Mesendoderm (in vitro differentiated cells): ENCODE measurements at regions not wholly inside any gene's neighbourhood (a gene's known extent, or its start where the extent isn't known, plus 50 kb on each side); places are given as distances from the start of the nearest gene placed in this dataset.

ENCODE experiments used
- DNase-seq: peaks from one replicate; pipeline ENCODE4 v3.0.0; 2013
- H2AK5ac ChIP-seq: 2 replicates; pipeline ENCODE4 v1.6.1; 2013; ENCODE audit warnings: low read length, inconsistent platforms
- H2BK120ac ChIP-seq: 2 replicates; pipeline ENCODE4 v1.6.1; 2013; ENCODE audit warnings: low read depth, mild to moderate bottlenecking, low read length, moderate library complexity, mixed read lengths
- H2BK15ac ChIP-seq: replicated peaks from 2 replicates; pipeline ENCODE4 v1.6.1; 2013; ENCODE audit warnings: low read depth, mild to moderate bottlenecking, moderate library complexity
- H2BK5ac ChIP-seq: 2 replicates; pipeline ENCODE4 v1.6.1; 2013; ENCODE audit warnings: low read length, inconsistent platforms
- H3K18ac ChIP-seq: 2 replicates; pipeline ENCODE4 v1.6.1; 2013; ENCODE audit warnings: mild to moderate bottlenecking, low read length, mixed read lengths
- H3K23ac ChIP-seq: one replicate; pipeline ENCODE4 v1.6.1; 2013; ENCODE audit warnings: low read length
- H3K27ac ChIP-seq: 2 replicates; pipeline ENCODE4 v1.5.1; 2013; ENCODE audit warnings: low read depth, mild to moderate bottlenecking, inconsistent platforms, low read length, moderate library complexity
- H3K27me3 ChIP-seq: 2 replicates; pipeline ENCODE4 v1.6.1; 2013; ENCODE audit warnings: low read length, control low read depth, mild to moderate bottlenecking, inconsistent platforms; ENCODE audit not compliant: insufficient read depth, poor library complexity
- H3K36me3 ChIP-seq: 2 replicates; pipeline ENCODE4 v1.6.1; 2013; ENCODE audit warnings: low read length, inconsistent platforms; ENCODE audit not compliant: control insufficient read depth, insufficient read depth
- H3K4ac ChIP-seq: one replicate; pipeline ENCODE4 v1.6.1; 2013; ENCODE audit warnings: low read depth, mild to moderate bottlenecking, low read length, moderate library complexity
- H3K4me1 ChIP-seq: 2 replicates; pipeline ENCODE4 v1.6.1; 2013; ENCODE audit warnings: low read depth, low read length, inconsistent platforms; ENCODE audit not compliant: control insufficient read depth
- H3K4me2 ChIP-seq: 2 replicates; pipeline ENCODE4 v1.6.1; 2013; ENCODE audit warnings: low read length
- H3K4me3 ChIP-seq: 2 replicates; pipeline ENCODE4 v1.5.1; 2013; ENCODE audit warnings: mild to moderate bottlenecking, low read length
- H3K56ac ChIP-seq: one replicate; pipeline ENCODE4 v1.6.1; 2013; ENCODE audit warnings: low read length
- H3K79me1 ChIP-seq: 2 replicates; pipeline ENCODE4 v1.6.1; 2013; ENCODE audit warnings: low read length, inconsistent platforms
- H3K79me2 ChIP-seq: 2 replicates; pipeline ENCODE4 v1.6.1; 2013; ENCODE audit warnings: mild to moderate bottlenecking, low read length; ENCODE audit not compliant: control insufficient read depth, insufficient read depth
- H3K9ac ChIP-seq: 2 replicates; pipeline ENCODE4 v1.6.1; 2013; ENCODE audit warnings: low read length, inconsistent platforms
- H4K5ac ChIP-seq: one replicate; pipeline ENCODE4 v1.6.1; 2013; ENCODE audit warnings: low read length
- H4K8ac ChIP-seq: one replicate; pipeline ENCODE4 v1.6.1; 2013; ENCODE audit warnings: low read depth, mild to moderate bottlenecking, control low read depth, low read length, moderate library complexity
- WGBS: extraction: QIAGEN DNeasy Blood & Tissue Kit; methylation state at CpG from one replicate; pipeline ENCODE4 v1.1.7; 2013; ENCODE audit warnings: low lambda C conversion rate, missing lambda C conversion rate; ENCODE audit not compliant: insufficient coverage; ENCODE audit errors: extremely low coverage; 5-methylcytosine and 5-hydroxymethylcytosine counted together

GRCh38 chr1:29635501-29636263 is 399.4 kb downstream of the PTPRU start:
- H3K4me2 ChIP-seq = no peak overlapping the region
- H3K9ac ChIP-seq = no peak overlapping the region
- H3K4ac ChIP-seq = no peak overlapping the region
- H3K23ac ChIP-seq = no peak overlapping the region
- H3K4me1 ChIP-seq = no peaks in the 10 kb centered on the region
- H4K5ac ChIP-seq = no peak overlapping the region
- H3K4me3 ChIP-seq = no peak overlapping the region
- H3K18ac ChIP-seq = no peak overlapping the region
- no peaks in the 10 kb centered on the region for H3K36me3 ChIP-seq
- no peak overlapping the region for H2BK15ac ChIP-seq
- H3K56ac ChIP-seq = no peak overlapping the region
- WGBS = no CpG with 5 or more reads among the region's 10 CpGs
- H2AK5ac ChIP-seq = no peak overlapping the region
- no peaks in the 10 kb centered on the region for H3K79me1 ChIP-seq
- H3K79me2 ChIP-seq = no peaks in the 10 kb centered on the region
- H2BK5ac ChIP-seq = no peak overlapping the region
- no peak overlapping the region for H3K27ac ChIP-seq
- no peaks in the 10 kb centered on the region for H3K27me3 ChIP-seq
- H4K8ac ChIP-seq = no peak overlapping the region
- H2BK120ac ChIP-seq = no peak overlapping the region
- no peak for DNase-seq

DNA sequence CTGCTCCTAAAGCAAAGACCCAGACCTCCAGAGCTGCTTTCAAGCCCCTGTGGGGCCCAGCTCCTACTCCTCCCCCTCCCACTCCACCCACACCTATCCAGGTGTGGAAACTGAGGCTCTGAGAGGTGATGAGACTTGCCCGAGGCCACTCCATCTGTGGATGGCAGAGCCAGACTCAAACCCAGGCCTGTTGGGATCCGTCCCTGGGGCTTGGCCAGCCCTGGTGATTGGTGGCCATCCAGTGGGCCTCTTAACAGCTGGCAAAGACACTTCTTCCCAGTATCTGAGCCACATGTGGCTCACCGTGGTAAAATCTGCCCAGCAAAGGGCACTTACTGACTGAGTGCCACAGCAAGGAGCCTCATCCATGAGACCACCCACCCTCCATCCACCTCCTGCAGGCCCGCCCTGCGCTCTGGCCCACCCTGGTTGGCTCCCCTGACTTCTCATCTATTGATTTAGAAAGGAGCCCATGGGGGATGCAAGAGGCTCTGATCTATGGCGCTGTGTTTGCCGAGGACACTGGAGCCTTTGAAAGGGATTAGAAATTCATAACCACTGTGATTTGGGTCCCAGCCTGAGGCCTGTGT is 398.5 kb downstream of the PTPRU start:
- Histone ChIP-seq H3K56ac (no peak overlapping the region), H3K9ac (no peak overlapping the region), H3K36me3 (no peaks in the 10 kb centered on the region), H3K4me1 (no peaks in the 10 kb centered on the region), H3K79me2 (no peaks in the 10 kb centered on the region), H3K79me1 (no peaks in the 10 kb centered on the region), H2BK120ac (no peak overlapping the region), H4K5ac (no peak overlapping the region), H3K27me3 (no peaks in the 10 kb centered on the region), H2BK5ac (no peak overlapping the region), H3K18ac (no peak overlapping the region), H2BK15ac (no peak overlapping the region), H3K4me3 (no peak overlapping the region), H3K4ac (no peak overlapping the region), H2AK5ac (no peak overlapping the region), H3K23ac (no peak overlapping the region), H3K27ac (no peak overlapping the region), H3K4me2 (no peak overlapping the region), H4K8ac (no peak overlapping the region)
- DNase-seq = no peak
- no CpG with 5 or more reads among the region's 7 CpGs for WGBS

GRCh38 chr1:29634324-29634723 is 398.0 kb downstream of the PTPRU start:
- Histone ChIP-seq H3K18ac (no peak overlapping the region), H3K9ac (no peak overlapping the region), H3K23ac (no peak overlapping the region), H4K8ac (no peak overlapping the region), H3K27ac (no peak overlapping the region), H3K4ac (no peak overlapping the region), H3K36me3 (no peaks in the 10 kb centered on the region), H3K4me2 (no peak overlapping the region), H2BK15ac (no peak overlapping the region), H4K5ac (no peak overlapping the region), H3K4me1 (no peaks in the 10 kb centered on the region), H3K27me3 (no peaks in the 10 kb centered on the region), H3K79me1 (no peaks in the 10 kb centered on the region), H2BK120ac (no peak overlapping the region), H3K79me2 (no peaks in the 10 kb centered on the region), H2AK5ac (no peak overlapping the region), H3K4me3 (no peak overlapping the region), H2BK5ac (no peak overlapping the region), H3K56ac (no peak overlapping the region)
- no CpG with 5 or more reads among the region's 5 CpGs for WGBS
- no peak for DNase-seq

DNA sequence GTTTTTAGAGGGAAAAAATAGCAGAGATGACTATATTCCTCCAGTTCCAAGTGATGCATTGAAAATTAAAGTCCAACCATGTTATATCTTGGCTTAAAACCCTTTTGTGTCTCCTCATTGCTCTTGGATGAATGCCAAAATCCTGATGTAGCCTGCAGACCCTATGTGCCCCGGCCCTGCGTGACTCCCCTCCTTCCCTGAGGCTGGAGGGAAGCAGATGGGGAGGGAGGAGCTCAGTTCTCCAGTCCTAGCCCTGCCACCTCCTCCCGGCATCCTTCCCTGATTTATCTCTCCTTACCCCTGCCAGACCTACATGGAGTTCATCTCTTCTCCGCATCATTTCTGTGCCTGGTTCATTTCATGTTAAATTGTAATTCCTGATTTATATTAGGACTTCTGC is 397.4 kb downstream of the PTPRU start:
- no peaks in the 10 kb centered on the region for H3K79me2 ChIP-seq
- no peak overlapping the region for H2BK5ac ChIP-seq
- no peak for DNase-seq
- no peaks in the 10 kb centered on the region for H3K79me1 ChIP-seq
- no peak overlapping the region for H3K23ac ChIP-seq
- H3K4me1 ChIP-seq = no peaks in the 10 kb centered on the region
- H3K4me2 ChIP-seq = no peak overlapping the region
- H3K56ac ChIP-seq = no peak overlapping the region
- H3K27ac ChIP-seq = no peak overlapping the region
- no peak overlapping the region for H2BK15ac ChIP-seq
- WGBS = no CpG with 5 or more reads among the region's 4 CpGs
- no peak overlapping the region for H3K9ac ChIP-seq
- no peak overlapping the region for H4K8ac ChIP-seq
- H3K18ac ChIP-seq = no peak overlapping the region
- H3K4ac ChIP-seq = no peak overlapping the region
- H3K36me3 ChIP-seq = no peaks in the 10 kb centered on the region
- H2BK120ac ChIP-seq = no peak overlapping the region
- H3K27me3 ChIP-seq = no peaks in the 10 kb centered on the region
- H4K5ac ChIP-seq = no peak overlapping the region
- H3K4me3 ChIP-seq = no peak overlapping the region
- no peak overlapping the region for H2AK5ac ChIP-seq

GRCh38 chr1:29632806-29633615 is 396.7 kb downstream of the PTPRU start:
- H3K4me2 ChIP-seq = no peak overlapping the region
- no peak for DNase-seq
- no peak overlapping the region for H4K8ac ChIP-seq
- no peak overlapping the region for H2BK15ac ChIP-seq
- H2BK120ac ChIP-seq = no peak overlapping the region
- H3K56ac ChIP-seq = no peak overlapping the region
- H3K36me3 ChIP-seq = no peaks in the 10 kb centered on the region
- H4K5ac ChIP-seq = no peak overlapping the region
- H3K18ac ChIP-seq = no peak overlapping the region
- H3K79me2 ChIP-seq = no peaks in the 10 kb centered on the region
- no peak overlapping the region for H3K27ac ChIP-seq
- no peak overlapping the region for H3K4ac ChIP-seq
- H3K4me1 ChIP-seq = no peaks in the 10 kb centered on the region
- no peaks in the 10 kb centered on the region for H3K27me3 ChIP-seq
- H3K23ac ChIP-seq = no peak overlapping the region
- H2BK5ac ChIP-seq = no peak overlapping the region
- H2AK5ac ChIP-seq = no peak overlapping the region
- no peak overlapping the region for H3K4me3 ChIP-seq
- H3K79me1 ChIP-seq = no peaks in the 10 kb centered on the region
- WGBS = no CpG with 5 or more reads among the region's 11 CpGs
- no peak overlapping the region for H3K9ac ChIP-seq
